ENCODE measurements at regions not wholly inside any gene's neighbourhood (a gene's known extent, or its start where the extent isn't known, plus 50 kb on each side); places are given as distances from the start of the nearest gene placed in this dataset.

DNA sequence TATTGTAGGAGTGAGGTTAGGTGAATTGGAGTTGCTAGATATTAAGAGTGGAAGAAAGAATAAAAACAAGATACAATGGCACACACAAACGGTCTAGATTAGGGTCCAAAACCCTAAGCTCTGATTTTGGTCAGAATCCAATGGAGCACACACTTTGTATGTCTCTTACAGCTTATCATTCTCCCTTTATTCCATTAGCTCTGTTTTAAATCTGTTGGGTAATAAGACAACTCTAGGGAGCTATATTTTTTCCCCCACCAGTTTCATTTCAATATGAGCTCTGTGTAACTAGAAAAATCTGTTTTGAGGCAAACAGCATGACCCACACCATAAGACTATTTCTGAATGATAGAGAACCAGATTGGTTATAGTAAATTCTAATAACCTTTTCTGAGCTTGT, 465.6 kb downstream of the ADGRL2 start:
- CTCF ChIA-PET = interaction anchor here (0.8 to 2.3 kb wide), 7 partner anchors 8 to 176 kb away, joined by 3 to 11 read pairs (median 3); no protein-coding TSS in a partner anchor
- DNase-seq (ENCODE audit: low read depth, low spot score) (no peak), FAIRE-seq (no peak), ATAC-seq (no peak)
- 0% methylated on average over 1 of the region's 1 CpG for WGBS (ENCODE audit: insufficient coverage, insufficient replicate concordance, low lambda C conversion rate, missing lambda C conversion rate)
- TF ChIP-seq ZNF384 (IDR thresholded peaks at IDR 0.05; ENCODE audit: borderline replicate concordance, low read depth, low read length) (no peak), NRF1 (conservative IDR thresholded peaks at IDR 0.05; ENCODE audit: low read depth, low read length) (no peak), HDAC2 (IDR thresholded peaks at IDR 0.05) (no peak), SREBF1 (IDR thresholded peaks at IDR 0.05; ENCODE audit: low read length) (no peak), FOXM1 (IDR thresholded peaks at IDR 0.05; ENCODE audit: low read depth, low read length) (no peak)
- TF ChIP-seq, protein P1, sequence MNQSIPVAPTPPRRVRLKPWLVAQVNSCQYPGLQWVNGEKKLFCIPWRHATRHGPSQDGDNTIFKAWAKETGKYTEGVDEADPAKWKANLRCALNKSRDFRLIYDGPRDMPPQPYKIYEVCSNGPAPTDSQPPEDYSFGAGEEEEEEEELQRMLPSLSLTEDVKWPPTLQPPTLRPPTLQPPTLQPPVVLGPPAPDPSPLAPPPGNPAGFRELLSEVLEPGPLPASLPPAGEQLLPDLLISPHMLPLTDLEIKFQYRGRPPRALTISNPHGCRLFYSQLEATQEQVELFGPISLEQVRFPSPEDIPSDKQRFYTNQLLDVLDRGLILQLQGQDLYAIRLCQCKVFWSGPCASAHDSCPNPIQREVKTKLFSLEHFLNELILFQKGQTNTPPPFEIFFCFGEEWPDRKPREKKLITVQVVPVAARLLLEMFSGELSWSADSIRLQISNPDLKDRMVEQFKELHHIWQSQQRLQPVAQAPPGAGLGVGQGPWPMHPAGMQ (IDR thresholded peaks at IDR 0.05; ENCODE audit: borderline replicate concordance) = no peak
- TF ChIP-seq, protein P2, sequence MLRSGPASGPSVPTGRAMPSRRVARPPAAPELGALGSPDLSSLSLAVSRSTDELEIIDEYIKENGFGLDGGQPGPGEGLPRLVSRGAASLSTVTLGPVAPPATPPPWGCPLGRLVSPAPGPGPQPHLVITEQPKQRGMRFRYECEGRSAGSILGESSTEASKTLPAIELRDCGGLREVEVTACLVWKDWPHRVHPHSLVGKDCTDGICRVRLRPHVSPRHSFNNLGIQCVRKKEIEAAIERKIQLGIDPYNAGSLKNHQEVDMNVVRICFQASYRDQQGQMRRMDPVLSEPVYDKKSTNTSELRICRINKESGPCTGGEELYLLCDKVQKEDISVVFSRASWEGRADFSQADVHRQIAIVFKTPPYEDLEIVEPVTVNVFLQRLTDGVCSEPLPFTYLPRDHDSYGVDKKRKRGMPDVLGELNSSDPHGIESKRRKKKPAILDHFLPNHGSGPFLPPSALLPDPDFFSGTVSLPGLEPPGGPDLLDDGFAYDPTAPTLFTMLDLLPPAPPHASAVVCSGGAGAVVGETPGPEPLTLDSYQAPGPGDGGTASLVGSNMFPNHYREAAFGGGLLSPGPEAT (IDR thresholded peaks at IDR 0.05; ENCODE audit: low read depth) = no peak
- TF ChIP-seq, protein P3, sequence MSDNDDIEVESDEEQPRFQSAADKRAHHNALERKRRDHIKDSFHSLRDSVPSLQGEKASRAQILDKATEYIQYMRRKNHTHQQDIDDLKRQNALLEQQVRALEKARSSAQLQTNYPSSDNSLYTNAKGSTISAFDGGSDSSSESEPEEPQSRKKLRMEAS (IDR thresholded peaks at IDR 0.05; ENCODE audit: low read depth, low read length) = no peak
- TF ChIP-seq, protein P4, sequence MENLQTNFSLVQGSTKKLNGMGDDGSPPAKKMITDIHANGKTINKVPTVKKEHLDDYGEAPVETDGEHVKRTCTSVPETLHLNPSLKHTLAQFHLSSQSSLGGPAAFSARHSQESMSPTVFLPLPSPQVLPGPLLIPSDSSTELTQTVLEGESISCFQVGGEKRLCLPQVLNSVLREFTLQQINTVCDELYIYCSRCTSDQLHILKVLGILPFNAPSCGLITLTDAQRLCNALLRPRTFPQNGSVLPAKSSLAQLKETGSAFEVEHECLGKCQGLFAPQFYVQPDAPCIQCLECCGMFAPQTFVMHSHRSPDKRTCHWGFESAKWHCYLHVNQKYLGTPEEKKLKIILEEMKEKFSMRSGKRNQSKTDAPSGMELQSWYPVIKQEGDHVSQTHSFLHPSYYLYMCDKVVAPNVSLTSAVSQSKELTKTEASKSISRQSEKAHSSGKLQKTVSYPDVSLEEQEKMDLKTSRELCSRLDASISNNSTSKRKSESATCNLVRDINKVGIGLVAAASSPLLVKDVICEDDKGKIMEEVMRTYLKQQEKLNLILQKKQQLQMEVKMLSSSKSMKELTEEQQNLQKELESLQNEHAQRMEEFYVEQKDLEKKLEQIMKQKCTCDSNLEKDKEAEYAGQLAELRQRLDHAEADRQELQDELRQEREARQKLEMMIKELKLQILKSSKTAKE (IDR thresholded peaks at IDR 0.05; ENCODE audit: low read depth, poor library complexity, severe bottlenecking) = no peak
- in situ Hi-C loops (cut with MboI) = no loop called here
- intact Hi-C loops (cut with micrococcal nuclease; ENCODE audit: unreplicated experiment) = no loop called here
- Histone ChIP-seq H3K27ac (ENCODE audit: control insufficient read depth, insufficient read depth) (no peak overlapping the region), H4K20me1 (ENCODE audit: control insufficient read depth, insufficient read depth) (no peaks in the 10 kb centered on the region), H3K27me3 (replicated peaks in 1 of 2; ENCODE audit: control insufficient read depth in 2 of 2, insufficient read depth in 2 of 2, low read length in 1 of 2) (no peaks in the 10 kb centered on the region), H3K9ac (ENCODE audit: control insufficient read depth, insufficient read depth, low read length) (no peak overlapping the region), H2AFZ (ENCODE audit: control insufficient read depth, low read depth, low read length) (no peak overlapping the region), H3K36me3 (ENCODE audit: control insufficient read depth in 2 of 2, insufficient read depth in 2 of 2, low read length in 1 of 2) (no peaks in the 10 kb centered on the region), H3K79me2 (ENCODE audit: control insufficient read depth, insufficient read depth, low read length) (no peaks in the 10 kb centered on the region), H3K4me3 (no peak overlapping the region), H3K4me1 (ENCODE audit: control insufficient read depth, insufficient read depth, low read length) (no peaks in the 10 kb centered on the region), H3K4me2 (ENCODE audit: control insufficient read depth, insufficient read depth) (no peak overlapping the region), H3K9me3 (replicated peaks; ENCODE audit: control insufficient read depth, insufficient read depth, low read length) (no peaks in the 10 kb centered on the region)
- no TSS peak for BruUV-seq (replicated peaks)
- POLR2A ChIA-PET = no interaction called here
- SMC1A ChIA-PET (ENCODE audit: uncharacterized antibody, unreplicated experiment) = interaction anchor here (1.0 to 12.9 kb wide), 11 partner anchors 8 to 192 kb away, joined by 3 to 114 read pairs (median 4); no protein-coding TSS in a partner anchor
- RAD21 ChIA-PET (ENCODE audit: unreplicated experiment) = interaction anchor here (1.0 to 1.3 kb wide), 3 partner anchors 10 to 21 kb away, joined by 3 to 8 read pairs (median 3); no protein-coding TSS in a partner anchor
